IMR-90 (cell line): ENCODE measurements at regions not wholly inside any gene's neighbourhood (a gene's known extent, or its start where the extent isn't known, plus 50 kb on each side); places are given as distances from the start of the nearest gene placed in this dataset.

Experiments
- ATAC-seq: fragments of 200-7000 bp; cut with Tn5 transposase; 2 replicates; pipeline ENCODE4 v1.9.1; 2020; ENCODE audit warnings: low read depth, mild to moderate bottlenecking, moderate library complexity
- BruUV-seq: library from RNA; stranded (reverse); fragments of 400-500 nt; replicated peaks from 2 replicates; lab custom pipeline; 2021; lab: Mats Ljungman, UMichigan
- CTCF ChIA-PET: fragments of 300-600 bp; formaldehyde crosslinking; extraction: SDS; loops from one replicate; lab custom pipeline; 2021; ENCODE audit warnings: antibody characterized with exemption; lab: Yijun Ruan, JAX
- POLR2A ChIA-PET: fragments of 300-600 bp; sonication (Branson Sonifier 250); formaldehyde crosslinking; loops from one replicate; lab custom pipeline; 2022; ENCODE audit warnings: antibody characterized with exemption; ENCODE audit not compliant: unreplicated experiment; lab: Charles Lee
- DNase-seq: peaks from one replicate; pipeline ENCODE4 v3.0.0; 2013
- H2AFZ ChIP-seq: replicated peaks from 2 replicates; pipeline ENCODE3; 2013; ENCODE audit warnings: low read length, mild to moderate bottlenecking; ENCODE audit not compliant: poor library complexity
- H2AK5ac ChIP-seq: 2 replicates; pipeline ENCODE4 v1.6.1; 2013; ENCODE audit warnings: low read depth, low read length, inconsistent platforms
- H2AK9ac ChIP-seq: replicated peaks from 2 replicates; pipeline ENCODE3; 2013; ENCODE audit warnings: mild to moderate bottlenecking, low read depth, low read length, moderate library complexity; ENCODE audit not compliant: poor library complexity
- H2BK120ac ChIP-seq: 2 replicates; pipeline ENCODE4 v1.6.1; 2013; ENCODE audit warnings: low read depth, low read length, inconsistent platforms
- H2BK15ac ChIP-seq: 3 replicates; pipeline ENCODE4 v1.6.1; 2013; ENCODE audit warnings: low read depth, low read length, inconsistent platforms
- H2BK20ac ChIP-seq: 2 replicates; pipeline ENCODE4 v1.6.1; 2013; ENCODE audit warnings: low read depth, mild to moderate bottlenecking, inconsistent platforms, low read length, moderate library complexity
- H2BK5ac ChIP-seq: 2 replicates; pipeline ENCODE4 v1.6.1; 2013; ENCODE audit warnings: mild to moderate bottlenecking, low read depth, low read length, inconsistent platforms; ENCODE audit not compliant: poor library complexity, severe bottlenecking
- H3K14ac ChIP-seq: replicated peaks from 2 replicates; pipeline ENCODE4 v1.6.1; 2013; ENCODE audit warnings: low read depth, low read length, inconsistent platforms
- H3K18ac ChIP-seq: 2 replicates; pipeline ENCODE4 v1.6.1; 2013; ENCODE audit warnings: low read depth, low read length, control low read depth
- H3K23ac ChIP-seq: 2 replicates; pipeline ENCODE4 v1.6.1; 2013; ENCODE audit warnings: low read depth, low read length, inconsistent platforms
- H3K27ac ChIP-seq: 2 replicates; pipeline ENCODE4 v1.5.1; 2013; ENCODE audit warnings: mild to moderate bottlenecking, control low read depth, low read length; ENCODE audit not compliant: insufficient read depth
- H3K27me3 ChIP-seq: 2 replicates; pipeline ENCODE4 v1.6.1; 2013; ENCODE audit warnings: low read length; ENCODE audit not compliant: control insufficient read depth, insufficient read depth
- H3K36me3 ChIP-seq: 2 replicates; pipeline ENCODE4 v1.6.1; 2013; ENCODE audit warnings: low read length, mixed read lengths; ENCODE audit not compliant: control insufficient read depth, insufficient read depth
- H3K4ac ChIP-seq: 2 replicates; pipeline ENCODE4 v1.6.1; 2013; ENCODE audit warnings: low read depth, low read length, inconsistent platforms
- H3K4me1 ChIP-seq: 2 replicates; pipeline ENCODE4 v1.6.1; 2013; ENCODE audit warnings: low read length, mixed read lengths; ENCODE audit not compliant: control insufficient read depth, insufficient read depth
- H3K4me2 ChIP-seq: 2 replicates; pipeline ENCODE4 v1.6.1; 2013; ENCODE audit warnings: low read depth, mild to moderate bottlenecking, control low read depth, low read length, moderate library complexity
- H3K4me3 ChIP-seq: 2 replicates; pipeline ENCODE4 v1.5.1; 2013; ENCODE audit warnings: low read depth, mild to moderate bottlenecking, control low read depth, low read length, moderate library complexity; ENCODE audit not compliant: insufficient read depth
- H3K56ac ChIP-seq: 2 replicates; pipeline ENCODE4 v1.6.1; 2013; ENCODE audit warnings: low read length, inconsistent platforms; ENCODE audit not compliant: insufficient read depth; ENCODE audit errors: extremely low read depth
- H3K79me1 ChIP-seq, 2 experiments: 2 replicates each; pipeline ENCODE4 v1.6.1; 2013; ENCODE audit warnings: low read length in 2 of 2, inconsistent platforms in 1 of 2, low read depth in 1 of 2
- H3K9ac ChIP-seq: 2 replicates; pipeline ENCODE4 v1.6.1; 2013; ENCODE audit warnings: low read depth, low read length, control low read depth
- H3K9me1 ChIP-seq: 2 replicates; pipeline ENCODE4 v1.6.1; 2013; ENCODE audit warnings: low read length, inconsistent platforms; ENCODE audit not compliant: insufficient read depth
- H3K9me3 ChIP-seq: 2 replicates; pipeline ENCODE4 v1.6.1; 2013; ENCODE audit warnings: low read length; ENCODE audit not compliant: control insufficient read depth, insufficient read depth
- H4K20me1 ChIP-seq: 2 replicates; pipeline ENCODE4 v1.6.1; 2013; ENCODE audit warnings: low read length, inconsistent platforms; ENCODE audit not compliant: insufficient read depth
- H4K5ac ChIP-seq: 2 replicates; pipeline ENCODE4 v1.6.1; 2013; ENCODE audit warnings: mild to moderate bottlenecking, low read depth, low read length, control low read depth
- H4K8ac ChIP-seq, 2 experiments: 2 replicates each; pipeline ENCODE4 v1.6.1; 2013; ENCODE audit warnings: low read depth in 2 of 2, low read length in 2 of 2, control low read depth in 1 of 2, inconsistent platforms in 1 of 2
- H4K91ac ChIP-seq: 2 replicates; pipeline ENCODE4 v1.6.1; 2013; ENCODE audit warnings: low read depth, low read length, inconsistent platforms; ENCODE audit not compliant: insufficient read depth
- BHLHE40 ChIP-seq: fragments of 150-350 bp; IDR thresholded peaks from 2 replicates; pipeline ENCODE4 v1.6.1; 2016; ENCODE audit warnings: mild to moderate bottlenecking, low read depth, low read length
- CEBPB ChIP-seq: IDR thresholded peaks from 2 replicates; pipeline ENCODE4 v1.6.1; 2012; ENCODE audit warnings: low read depth, low read length, improper control_type of control experiment
- CHD1 ChIP-seq: IDR thresholded peaks from 2 replicates; pipeline ENCODE4 v1.6.1; 2012; ENCODE audit warnings: low read depth, low read length, improper control_type of control experiment
- FOS ChIP-seq: fragments of 150-350 bp; IDR thresholded peaks from 2 replicates; pipeline ENCODE4 v1.6.1; 2016; ENCODE audit warnings: low read depth, low read length
- MAZ ChIP-seq: IDR thresholded peaks from 2 replicates; pipeline ENCODE4 v1.6.1; 2012; ENCODE audit warnings: low read depth, mild to moderate bottlenecking, low read length, improper control_type of control experiment, moderate library complexity, borderline replicate concordance
- MXI1 ChIP-seq: IDR thresholded peaks from 2 replicates; pipeline ENCODE4 v1.6.1; 2012; ENCODE audit warnings: low read depth, mild to moderate bottlenecking, low read length, moderate library complexity, borderline replicate concordance
- NFE2L2 ChIP-seq: fragments of 150-350 bp; IDR thresholded peaks from 2 replicates; pipeline ENCODE4 v1.6.1; 2016; ENCODE audit warnings: low read depth, mild to moderate bottlenecking, low read length
- POLR2A ChIP-seq: IDR thresholded peaks from 2 replicates; pipeline ENCODE4 v1.6.1; 2012; ENCODE audit warnings: mild to moderate bottlenecking, low read depth, low read length
- RAD21 ChIP-seq: IDR thresholded peaks from 2 replicates; pipeline ENCODE4 v1.6.1; 2012; ENCODE audit warnings: low read length, improper control_type of control experiment
- RFX5 ChIP-seq: IDR thresholded peaks from 2 replicates; pipeline ENCODE4 v1.8.0; 2012; ENCODE audit warnings: low read depth, mild to moderate bottlenecking, low read length, moderate library complexity
- SMC3 ChIP-seq: fragments of 150-350 bp; IDR thresholded peaks from 2 replicates; pipeline ENCODE4 v1.6.1; 2016; ENCODE audit warnings: low read depth, mild to moderate bottlenecking, antibody characterized with exemption, low read length, moderate library complexity
- WGBS, 2 experiments: methylation state at CpG; one replicate each; pipeline versions ENCODE4 v1.1.5 to v1.1.7; 2013; ENCODE audit warnings: missing lambda C conversion rate in 2 of 2; ENCODE audit not compliant: insufficient read length in 1 of 2; ENCODE audit errors: extremely low coverage in 2 of 2; 5-methylcytosine and 5-hydroxymethylcytosine counted together
- dilution Hi-C: fragments of 300-500 bp; cut with HindIII; formaldehyde crosslinking; loops from one replicate; pipeline ENCODE4 v1.14.3; 2018; ENCODE audit warnings: low sequenced_read_pairs; ENCODE audit not compliant: unreplicated experiment
- in situ Hi-C: fragments of 300-500 bp; cut with MboI; formaldehyde crosslinking; loops from 3 replicates; pipeline ENCODE4 v1.14.3; 2019; ENCODE audit warnings: low sequenced_read_pairs, inconsistent platforms, mixed read lengths
- intact Hi-C: fragments of 100-400 bp; cut with micrococcal nuclease; formaldehyde crosslinking; loops from 2 replicates; pipeline ENCODE4 v1.10.0; 2022
- TF ChIP-seq, protein P1 (sequence below): fragments of 150-350 bp; IDR thresholded peaks from 2 replicates; pipeline ENCODE4 v1.6.1; 2017; ENCODE audit warnings: mild to moderate bottlenecking, antibody characterized with exemption, low read length, low read depth
- TF ChIP-seq, protein P2 (sequence below): fragments of 150-350 bp; IDR thresholded peaks from 2 replicates; pipeline ENCODE4 v1.6.1; 2016; ENCODE audit warnings: low read depth, mild to moderate bottlenecking, low read length, moderate library complexity, borderline replicate concordance

DNA sequence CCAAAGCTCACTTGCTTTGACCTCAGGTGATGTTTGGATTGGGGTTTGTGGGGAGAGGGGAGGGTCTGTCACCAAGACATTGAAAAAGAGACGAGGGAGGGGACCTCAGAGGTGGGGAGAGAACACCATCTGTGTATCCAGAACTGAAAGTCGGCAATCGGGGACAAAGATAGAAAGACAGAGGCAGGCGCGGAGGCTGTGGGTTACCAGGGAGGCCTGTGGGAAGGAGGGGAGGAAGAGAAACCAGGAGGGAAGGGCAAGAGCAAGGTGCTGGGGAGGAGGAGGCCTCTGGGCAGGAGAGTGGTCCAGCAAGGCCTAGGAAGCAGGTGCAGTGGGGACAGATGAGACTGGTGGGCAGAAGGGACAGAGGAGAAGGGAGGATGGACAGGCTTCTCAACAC lies 211.2 kb downstream of the CDC5L start:
- TF ChIP-seq CEBPB (no peak), POLR2A (no peak), MXI1 (no peak), RAD21 (no peak), RFX5 (no peak), MAZ (no peak), SMC3 (no peak), CHD1 (no peak), FOS (no peak), NFE2L2 (no peak), BHLHE40 (no peak)
- TF ChIP-seq, protein P1, sequence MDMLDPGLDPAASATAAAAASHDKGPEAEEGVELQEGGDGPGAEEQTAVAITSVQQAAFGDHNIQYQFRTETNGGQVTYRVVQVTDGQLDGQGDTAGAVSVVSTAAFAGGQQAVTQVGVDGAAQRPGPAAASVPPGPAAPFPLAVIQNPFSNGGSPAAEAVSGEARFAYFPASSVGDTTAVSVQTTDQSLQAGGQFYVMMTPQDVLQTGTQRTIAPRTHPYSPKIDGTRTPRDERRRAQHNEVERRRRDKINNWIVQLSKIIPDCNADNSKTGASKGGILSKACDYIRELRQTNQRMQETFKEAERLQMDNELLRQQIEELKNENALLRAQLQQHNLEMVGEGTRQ, result no peak
- TF ChIP-seq, protein P2, sequence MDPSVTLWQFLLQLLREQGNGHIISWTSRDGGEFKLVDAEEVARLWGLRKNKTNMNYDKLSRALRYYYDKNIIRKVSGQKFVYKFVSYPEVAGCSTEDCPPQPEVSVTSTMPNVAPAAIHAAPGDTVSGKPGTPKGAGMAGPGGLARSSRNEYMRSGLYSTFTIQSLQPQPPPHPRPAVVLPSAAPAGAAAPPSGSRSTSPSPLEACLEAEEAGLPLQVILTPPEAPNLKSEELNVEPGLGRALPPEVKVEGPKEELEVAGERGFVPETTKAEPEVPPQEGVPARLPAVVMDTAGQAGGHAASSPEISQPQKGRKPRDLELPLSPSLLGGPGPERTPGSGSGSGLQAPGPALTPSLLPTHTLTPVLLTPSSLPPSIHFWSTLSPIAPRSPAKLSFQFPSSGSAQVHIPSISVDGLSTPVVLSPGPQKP, result no peak
- WGBS, 2 experiments, result 0% methylated on average over 1 of the region's 5 CpGs; no CpG with 5 or more reads in 1 of the 2 experiments
- no peak overlapping the region for H3K9ac ChIP-seq
- intact Hi-C loops, result no loop called here
- no peak overlapping the region for H2BK20ac ChIP-seq
- ChIA-PET CTCF (no interaction called here), POLR2A (no interaction called here)
- no peak overlapping the region for H2BK15ac ChIP-seq
- no peak overlapping the region for H3K56ac ChIP-seq
- H3K36me3 ChIP-seq, result no peaks in the 10 kb centered on the region
- no peak overlapping the region for H3K4ac ChIP-seq
- peaks cover 44% of the 10 kb centered on the region for H3K27me3 ChIP-seq
- H2AK9ac ChIP-seq, result no peak overlapping the region
- H2AFZ ChIP-seq, result no peak overlapping the region
- DNase-seq, result no peak
- H3K79me1 ChIP-seq, result no peaks in the 10 kb centered on the region
- H3K27ac ChIP-seq, result no peak overlapping the region
- no peak overlapping the region for H3K14ac ChIP-seq
- no TSS peak for BruUV-seq
- H3K23ac ChIP-seq, result no peak overlapping the region
- H4K20me1 ChIP-seq, result no peaks in the 10 kb centered on the region
- H4K91ac ChIP-seq, result no peak overlapping the region
- ATAC-seq, result no peak
- H3K4me3 ChIP-seq, result no peak overlapping the region
- no peak overlapping the region for H2BK5ac ChIP-seq
- dilution Hi-C loops, result no loop called here
- in situ Hi-C loops, result no loop called here
- no peak overlapping the region for H4K5ac ChIP-seq
- no peak overlapping the region for H2AK5ac ChIP-seq
- H3K4me1 ChIP-seq, result no peaks in the 10 kb centered on the region
- no peak overlapping the region for H2BK120ac ChIP-seq
- no peaks in the 10 kb centered on the region for H3K9me1 ChIP-seq
- H3K18ac ChIP-seq, result no peak overlapping the region
- no peak overlapping the region for H4K8ac ChIP-seq
- no peaks in the 10 kb centered on the region for H3K9me3 ChIP-seq
- no peak overlapping the region for H3K4me2 ChIP-seq
